ENCODE measurements at regions not wholly inside any gene's neighbourhood (a gene's known extent, or its start where the extent isn't known, plus 50 kb on each side); places are given as distances from the start of the nearest gene placed in this dataset.
"Not testable (repeated sequence)": the region's sequence is repeated elsewhere in the genome, so short reads cannot be mapped to it uniquely, and the experiment has no call there.

- CTCF ChIA-PET = no interaction called here
- POLR2A ChIA-PET = no interaction called here
- Histone ChIP-seq H3K27me3 (ENCODE audit: control insufficient read depth, insufficient read depth, low read length) (no peaks in the 10 kb centered on the region), H3K27ac (ENCODE audit: low read depth, low read length) (no peak overlapping the region), H3K9me3 (ENCODE audit: control insufficient read depth, insufficient read depth, low read length) (no peaks in the 10 kb centered on the region; the same call in none of the 2 replicates), H3K4me3 (ENCODE audit: low read depth, low read length) (no peak overlapping the region)
- TF ChIP-seq CTCF (IDR thresholded peaks at IDR 0.05; ENCODE audit: low read depth, low read length) = no peak
- DNase-seq (ENCODE audit: low read depth, low spot score) = no peak
Measured at GRCh38 chr3:20822251-20822650, 636.2 kb upstream of the SGO1 start.

GRCh38 chr3:20820872-20821271 is 634.9 kb upstream of the SGO1 start:
- H3K27me3 ChIP-seq (ENCODE audit: control insufficient read depth, insufficient read depth, low read length); H3K4me3 ChIP-seq (ENCODE audit: low read depth, low read length); POLR2A ChIA-PET; DNase-seq (ENCODE audit: low read depth, low spot score); H3K9me3 ChIP-seq (ENCODE audit: control insufficient read depth, insufficient read depth, low read length); CTCF ChIA-PET; H3K27ac ChIP-seq (ENCODE audit: low read depth, low read length): not testable (repeated sequence)

DNA sequence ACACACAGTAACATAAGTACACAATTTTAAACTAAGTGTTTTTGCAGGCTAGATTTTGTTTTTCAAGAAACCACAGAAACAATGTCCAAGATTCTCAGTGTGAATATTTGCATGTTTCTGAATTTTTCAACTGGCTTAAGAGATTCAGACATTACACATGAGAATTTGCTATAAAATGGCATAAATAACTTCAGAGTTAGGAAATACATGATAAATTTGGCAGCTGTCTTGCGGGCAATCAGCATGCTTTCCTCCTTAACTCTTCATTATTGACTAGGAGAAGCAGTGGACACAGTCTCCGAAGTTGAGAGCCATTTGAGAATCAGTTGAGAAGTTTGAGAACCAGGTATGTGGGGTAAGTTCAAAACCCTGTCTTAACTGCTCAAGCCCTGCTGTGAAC is 625.6 kb upstream of the SGO1 start:
- Histone ChIP-seq H3K27me3 (ENCODE audit: control insufficient read depth, insufficient read depth, low read length) (no peaks in the 10 kb centered on the region), H3K4me3 (ENCODE audit: low read depth, low read length) (no peak overlapping the region), H3K9me3 (ENCODE audit: control insufficient read depth, insufficient read depth, low read length) (peaks cover 2% of the 10 kb centered on the region; the same call in 1 of the 2 replicates), H3K27ac (ENCODE audit: low read depth, low read length) (no peak overlapping the region)
- ChIA-PET CTCF (no interaction called here), POLR2A (no interaction called here)
- DNase-seq (ENCODE audit: low read depth, low spot score) = no peak
- TF ChIP-seq CTCF (IDR thresholded peaks at IDR 0.05; ENCODE audit: low read depth, low read length) = no peak

DNA sequence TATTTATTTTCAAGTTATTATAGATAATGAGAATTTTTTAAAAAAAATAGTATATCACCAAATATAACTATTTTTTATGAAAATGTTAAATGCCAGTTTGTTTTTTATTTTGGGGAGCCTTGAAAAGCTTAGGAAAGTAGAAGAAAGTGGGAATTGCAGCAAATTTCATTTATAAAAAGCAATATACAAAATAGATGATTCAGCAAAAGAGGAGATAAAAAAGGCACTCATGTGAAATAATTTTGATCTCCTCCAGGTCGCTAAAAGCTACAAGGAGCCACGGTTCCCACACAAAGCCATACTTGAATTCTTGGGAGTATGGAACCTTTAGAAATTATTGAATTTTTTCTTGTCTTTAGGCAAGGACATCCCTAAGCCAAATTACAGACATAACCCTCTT is 625.0 kb upstream of the SGO1 start:
- no peak overlapping the region for H3K27ac ChIP-seq (ENCODE audit: low read depth, low read length)
- peaks cover 2% of the 10 kb centered on the region; the same call in 1 of the 2 replicates for H3K9me3 ChIP-seq (ENCODE audit: control insufficient read depth, insufficient read depth, low read length)
- H3K27me3 ChIP-seq (ENCODE audit: control insufficient read depth, insufficient read depth, low read length) = no peaks in the 10 kb centered on the region
- ChIA-PET CTCF (no interaction called here), POLR2A (no interaction called here)
- no peak for TF ChIP-seq CTCF (IDR thresholded peaks at IDR 0.05; ENCODE audit: low read depth, low read length)
- H3K4me3 ChIP-seq (ENCODE audit: low read depth, low read length) = no peak overlapping the region
- no peak for DNase-seq (ENCODE audit: low read depth, low spot score)

- peaks cover 2% of the 10 kb centered on the region; the same call in 1 of the 2 replicates for H3K9me3 ChIP-seq (ENCODE audit: control insufficient read depth, insufficient read depth, low read length)
- ChIA-PET POLR2A (no interaction called here), CTCF (no interaction called here)
- no peaks in the 10 kb centered on the region for H3K27me3 ChIP-seq (ENCODE audit: control insufficient read depth, insufficient read depth, low read length)
- no peak overlapping the region for H3K27ac ChIP-seq (ENCODE audit: low read depth, low read length)
- H3K4me3 ChIP-seq (ENCODE audit: low read depth, low read length) = no peak overlapping the region
- no peak for TF ChIP-seq CTCF (IDR thresholded peaks at IDR 0.05; ENCODE audit: low read depth, low read length)
- no peak for DNase-seq (ENCODE audit: low read depth, low spot score)
Measured at GRCh38 chr3:20810555-20810954, 624.5 kb upstream of the SGO1 start.

- no peak overlapping the region for H3K4me3 ChIP-seq (ENCODE audit: low read depth, low read length)
- ChIA-PET POLR2A (no interaction called here), CTCF (no interaction called here)
- H3K9me3 ChIP-seq (ENCODE audit: control insufficient read depth, insufficient read depth, low read length) = peaks cover 2% of the 10 kb centered on the region; the same call in 1 of the 2 replicates
- H3K27me3 ChIP-seq (ENCODE audit: control insufficient read depth, insufficient read depth, low read length) = no peaks in the 10 kb centered on the region
- TF ChIP-seq CTCF (IDR thresholded peaks at IDR 0.05; ENCODE audit: low read depth, low read length) = no peak
- DNase-seq (ENCODE audit: low read depth, low spot score) = no peak
- H3K27ac ChIP-seq (ENCODE audit: low read depth, low read length) = no peak overlapping the region
Measured at GRCh38 chr3:20809356-20809755, 623.4 kb upstream of the SGO1 start.

Data from AG04450 (cell line).